Neural progenitor cell (in vitro differentiated cells): ENCODE measurements at regions not wholly inside any gene's neighbourhood (a gene's known extent, or its start where the extent isn't known, plus 50 kb on each side); places are given as distances from the start of the nearest gene placed in this dataset.

ENCODE experiments used
- EZH2 ChIP-seq: fragments of 200-600 bp; sonication (generic); IDR thresholded peaks from 2 replicates; pipeline ENCODE4 v1.6.1; 2017; ENCODE audit warnings: antibody characterized with exemption, mild to moderate bottlenecking, moderate library complexity
- EZH2phosphoT487 ChIP-seq: fragments of 200-600 bp; sonication (generic); IDR thresholded peaks from 2 replicates; pipeline ENCODE4 v1.6.1; 2017; ENCODE audit warnings: antibody characterized with exemption
- TF ChIP-seq, protein P1 (sequence below): fragments of 200-600 bp; sonication (generic); IDR thresholded peaks from 2 replicates; pipeline ENCODE4 v1.5.1; 2017; ENCODE audit warnings: antibody characterized with exemption, mild to moderate bottlenecking

DNA sequence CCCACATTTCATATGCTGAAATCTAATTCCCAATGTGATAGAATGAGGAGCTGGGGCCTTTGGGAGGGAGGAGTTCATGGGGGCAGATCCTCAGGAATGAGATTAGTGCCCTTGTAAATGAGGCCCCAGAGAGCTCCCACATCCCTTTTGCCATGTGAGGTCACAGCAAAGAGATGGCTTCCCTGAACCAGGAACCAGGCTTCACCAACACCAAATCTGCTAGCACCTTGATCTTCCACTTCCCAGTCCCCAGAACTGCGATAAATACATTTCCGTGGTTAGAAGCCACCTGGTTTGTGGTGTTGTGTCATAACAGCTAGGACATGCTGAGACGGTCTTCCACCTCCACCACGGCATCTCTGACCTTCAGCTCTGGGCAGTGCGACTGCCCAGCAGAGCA lies 62.1 kb downstream of the ING1 start:
- TF ChIP-seq, protein P1, sequence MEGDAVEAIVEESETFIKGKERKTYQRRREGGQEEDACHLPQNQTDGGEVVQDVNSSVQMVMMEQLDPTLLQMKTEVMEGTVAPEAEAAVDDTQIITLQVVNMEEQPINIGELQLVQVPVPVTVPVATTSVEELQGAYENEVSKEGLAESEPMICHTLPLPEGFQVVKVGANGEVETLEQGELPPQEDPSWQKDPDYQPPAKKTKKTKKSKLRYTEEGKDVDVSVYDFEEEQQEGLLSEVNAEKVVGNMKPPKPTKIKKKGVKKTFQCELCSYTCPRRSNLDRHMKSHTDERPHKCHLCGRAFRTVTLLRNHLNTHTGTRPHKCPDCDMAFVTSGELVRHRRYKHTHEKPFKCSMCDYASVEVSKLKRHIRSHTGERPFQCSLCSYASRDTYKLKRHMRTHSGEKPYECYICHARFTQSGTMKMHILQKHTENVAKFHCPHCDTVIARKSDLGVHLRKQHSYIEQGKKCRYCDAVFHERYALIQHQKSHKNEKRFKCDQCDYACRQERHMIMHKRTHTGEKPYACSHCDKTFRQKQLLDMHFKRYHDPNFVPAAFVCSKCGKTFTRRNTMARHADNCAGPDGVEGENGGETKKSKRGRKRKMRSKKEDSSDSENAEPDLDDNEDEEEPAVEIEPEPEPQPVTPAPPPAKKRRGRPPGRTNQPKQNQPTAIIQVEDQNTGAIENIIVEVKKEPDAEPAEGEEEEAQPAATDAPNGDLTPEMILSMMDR, result no peak
- TF ChIP-seq EZH2 (no peak), EZH2phosphoT487 (no peak)
